ENCODE measurements at regions not wholly inside any gene's neighbourhood (a gene's known extent, or its start where the extent isn't known, plus 50 kb on each side); places are given as distances from the start of the nearest gene placed in this dataset.
A peak's percentile ranks its signal among the peaks of the same experiment; 100 is the strongest.

GRCh38 chr14:58697930-58698642 is 60.3 kb downstream of the DACT1 start:
- Histone ChIP-seq H3K4me3 (no peak overlapping the region), H3K36me3 (replicated peaks in 1 of 2) (no peaks in the 10 kb centered on the region), H3K27ac (no peak overlapping the region), H3K9me3 (replicated peaks in 1 of 3) (no peaks in the 10 kb centered on the region), H3K27me3 (no peaks in the 10 kb centered on the region), H3K4me1 (replicated peaks in 1 of 2) (peaks cover 0 to 7% of the 10 kb centered on the region in 2 donors)
- DNase-seq: no peak
- TF ChIP-seq CTCF (IDR thresholded peaks at IDR 0.05): no peak
- TF ChIP-seq POLR2A (IDR thresholded peaks at IDR 0.05): no peak
- intact Hi-C loops (cut with DNase I): no loop called here
- WGBS, 4 donors: 70 to 79% (median 76%) methylated on average over 4 of the region's 4 CpGs

- H3K4me1 ChIP-seq (replicated peaks in 1 of 2): peaks cover 0 to 7% of the 10 kb centered on the region in 2 donors
- no peaks in the 10 kb centered on the region for H3K27me3 ChIP-seq
- DNase-seq: no peak
- H3K9me3 ChIP-seq (replicated peaks in 1 of 3): no peaks in the 10 kb centered on the region
- intact Hi-C loops (cut with DNase I): no loop called here
- H3K36me3 ChIP-seq (replicated peaks in 1 of 2): no peaks in the 10 kb centered on the region
- no peak overlapping the region for H3K27ac ChIP-seq
- TF ChIP-seq CTCF (IDR thresholded peaks at IDR 0.05): no peak
- no peak for TF ChIP-seq POLR2A (IDR thresholded peaks at IDR 0.05)
- 25 to 69% (median 63%) methylated on average over 1 of the region's 1 CpG for WGBS, 4 donors
- H3K4me3 ChIP-seq: no peak overlapping the region
Measured at GRCh38 chr14:58699681-58700205, 62.0 kb downstream of the DACT1 start.

GRCh38 chr14:58701156-58701555 is 63.4 kb downstream of the DACT1 start:
- WGBS, 4 donors: 39 to 49% (median 42%) methylated on average over 3 of the region's 3 CpGs
- intact Hi-C loops (cut with DNase I): no loop called here
- peaks cover 0 to 7% of the 10 kb centered on the region in 2 donors for H3K4me1 ChIP-seq (replicated peaks in 1 of 2)
- H3K9me3 ChIP-seq (replicated peaks in 1 of 3): no peaks in the 10 kb centered on the region
- peak in 1 of 7 donors; percentile 10 for DNase-seq
- H3K27ac ChIP-seq: no peak overlapping the region
- no peak overlapping the region for H3K4me3 ChIP-seq
- no peak for TF ChIP-seq CTCF (IDR thresholded peaks at IDR 0.05)
- TF ChIP-seq POLR2A (IDR thresholded peaks at IDR 0.05): no peak
- no peaks in the 10 kb centered on the region for H3K36me3 ChIP-seq (replicated peaks in 1 of 2)
- no peaks in the 10 kb centered on the region for H3K27me3 ChIP-seq

- TF ChIP-seq POLR2A (IDR thresholded peaks at IDR 0.05): no peak
- TF ChIP-seq CTCF (IDR thresholded peaks at IDR 0.05): no peak
- WGBS, 4 donors: 51 to 71% (median 59%) methylated on average over 1 of the region's 1 CpG
- intact Hi-C loops (cut with DNase I): no loop called here
Measured at GRCh38 chr14:58701604-58702003, 63.8 kb downstream of the DACT1 start.

More at GRCh38 chr14:58701604-58702003, 63.8 kb downstream of the DACT1 start:
- no peak overlapping the region for H3K27ac ChIP-seq
- H3K9me3 ChIP-seq (replicated peaks in 1 of 3): no peaks in the 10 kb centered on the region
- peaks cover 0 to 7% of the 10 kb centered on the region in 2 donors for H3K4me1 ChIP-seq (replicated peaks in 1 of 2)
- no peaks in the 10 kb centered on the region for H3K27me3 ChIP-seq
- no peak for DNase-seq
- no peak overlapping the region for H3K4me3 ChIP-seq
- no peaks in the 10 kb centered on the region for H3K36me3 ChIP-seq (replicated peaks in 1 of 2)

Data from adrenal gland (tissue), 9 donors.